HG03095 (cell line): ENCODE measurements at regions not wholly inside any gene's neighbourhood (a gene's known extent, or its start where the extent isn't known, plus 50 kb on each side); places are given as distances from the start of the nearest gene placed in this dataset.

ENCODE experiments used
- ATAC-seq: cut with Tn5 transposase; IDR thresholded peaks from one replicate; pipeline ENCODE4 v1.9.1; 2021; ENCODE audit warnings: moderate library complexity; ENCODE audit not compliant: unreplicated experiment

DNA sequence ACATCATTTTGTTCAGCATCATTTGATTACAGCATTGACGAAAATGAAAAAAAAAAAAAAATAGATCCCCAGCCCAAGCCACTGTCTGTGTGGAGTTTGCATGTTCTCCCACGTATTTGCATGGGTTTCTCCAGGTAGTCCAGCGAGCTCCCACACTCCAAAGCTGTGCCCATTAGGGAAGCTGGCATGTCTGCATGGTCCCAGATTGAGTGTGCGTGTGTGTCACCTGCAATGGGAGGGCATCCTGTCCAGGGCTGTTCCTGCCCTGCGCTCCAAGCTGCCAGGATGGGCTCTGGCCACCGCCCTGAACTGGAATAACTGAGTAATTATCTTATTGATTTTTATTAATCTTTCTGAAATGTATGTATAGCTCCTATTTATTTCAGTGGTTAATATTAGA is 88.6 kb downstream of the KLF12 start:
- ATAC-seq, result no peak

DNA sequence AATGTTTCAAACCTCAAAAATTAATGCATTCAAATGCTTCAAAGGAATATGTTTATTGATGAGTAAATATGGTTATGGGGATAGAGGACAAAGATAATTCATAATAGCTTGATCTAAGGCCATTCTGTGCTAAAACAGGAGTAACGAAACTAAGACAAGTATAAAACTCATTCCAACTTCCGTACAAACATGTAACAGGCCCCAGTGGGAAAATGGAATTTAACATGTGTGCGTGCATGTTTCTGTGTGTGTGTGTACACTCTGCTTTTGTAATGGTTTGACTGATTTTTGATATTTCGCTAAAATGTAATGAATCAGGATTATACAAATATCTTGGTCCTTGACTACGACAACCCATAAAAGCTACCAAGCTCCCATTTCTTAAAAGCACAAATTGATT is 91.0 kb downstream of the KLF12 start:
- ATAC-seq, result no peak

DNA sequence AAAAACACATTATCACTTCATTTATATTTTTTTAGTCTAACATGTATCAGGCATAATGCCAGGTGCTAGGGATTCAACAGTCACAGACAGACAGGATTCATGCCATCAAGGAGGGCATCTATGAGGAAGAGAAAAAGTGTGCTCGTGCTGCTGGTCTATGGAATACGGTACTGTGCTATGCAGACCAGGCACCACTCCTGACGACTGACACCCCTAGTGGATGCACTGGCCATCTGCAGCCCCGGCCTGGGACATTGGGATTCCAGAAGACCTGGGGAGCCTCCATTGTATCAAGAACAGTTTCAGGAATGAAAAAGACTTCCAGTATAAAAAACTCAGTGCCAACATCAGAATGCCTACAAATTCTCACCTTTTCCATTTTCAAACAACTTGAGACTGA is 94.0 kb downstream of the KLF12 start:
- ATAC-seq, result peak; percentile 88

DNA sequence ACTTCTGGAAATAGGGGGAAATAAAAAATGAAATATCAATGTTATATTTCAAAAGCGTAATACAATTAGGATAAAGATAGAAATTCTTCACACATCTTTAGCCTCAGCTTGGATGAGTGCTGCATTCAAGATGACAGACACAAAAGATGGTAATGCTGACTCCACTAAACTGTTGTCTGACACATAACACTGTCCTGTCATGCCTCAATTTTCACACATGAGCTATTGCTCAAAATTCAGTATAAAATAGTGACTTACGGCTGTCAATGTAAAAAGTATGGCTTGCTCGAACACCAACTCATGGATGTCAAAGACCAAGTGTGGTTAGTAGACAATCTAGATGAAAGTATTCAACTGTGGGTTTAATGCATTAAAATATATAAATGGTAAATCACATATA is 94.5 kb downstream of the KLF12 start:
- ATAC-seq, result no peak

DNA sequence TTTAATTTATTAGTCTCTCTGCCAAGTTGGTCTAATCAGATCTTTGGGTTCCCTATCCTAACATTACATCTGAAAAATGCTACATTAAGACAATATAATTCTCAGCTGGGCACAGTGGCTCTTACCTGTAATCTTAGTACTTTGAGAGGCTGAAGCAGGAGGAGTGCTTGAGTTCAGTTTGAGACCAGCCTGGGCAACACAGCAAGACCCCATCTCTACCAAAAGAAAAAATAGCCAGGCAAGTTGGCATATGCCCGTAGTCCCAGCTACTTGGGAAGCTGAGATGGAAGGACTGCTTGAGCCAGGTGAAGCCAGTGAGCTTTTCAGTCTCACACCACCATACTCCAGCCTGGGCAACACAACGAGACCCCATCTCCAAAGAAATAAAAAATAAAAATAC is 95.0 kb downstream of the KLF12 start:
- no peak for ATAC-seq

DNA sequence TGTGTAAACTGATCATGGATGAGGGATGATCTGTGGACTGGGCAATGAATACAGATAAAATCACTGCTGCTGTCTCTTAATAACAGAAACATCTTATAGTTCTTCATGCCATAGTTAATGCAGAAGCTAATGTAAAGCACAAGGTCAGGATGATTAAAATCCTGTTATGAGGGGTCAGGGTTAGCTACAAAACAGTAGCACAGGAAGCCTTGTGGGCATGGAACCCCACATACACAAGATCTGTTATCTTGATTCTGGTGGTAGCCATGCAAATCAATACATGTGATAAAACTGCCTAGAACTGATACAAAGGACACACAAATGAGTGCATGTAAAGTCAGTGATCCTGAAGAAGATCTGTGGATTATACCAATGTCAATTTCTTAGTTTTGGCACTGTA is 96.4 kb downstream of the KLF12 start:
- ATAC-seq, result no peak

DNA sequence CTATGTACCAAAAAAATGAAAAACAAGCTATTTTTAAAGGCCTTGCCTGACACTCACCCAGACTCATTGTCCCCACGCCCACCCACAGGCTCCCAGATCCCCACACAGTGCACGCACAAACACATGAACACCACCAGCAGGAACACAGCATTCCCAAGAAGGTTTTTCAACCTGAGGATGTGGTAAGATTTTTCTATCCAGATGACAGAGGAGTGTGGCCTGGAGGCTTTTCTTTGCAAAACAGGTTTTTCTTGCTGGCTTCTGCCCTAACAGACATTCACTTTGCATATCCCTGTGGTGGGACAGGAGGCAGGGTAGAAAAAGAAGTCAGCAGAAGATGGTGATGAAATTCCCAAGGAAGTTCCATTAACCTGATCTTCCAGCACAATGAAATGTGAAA is 97.8 kb downstream of the KLF12 start:
- no peak for ATAC-seq

DNA sequence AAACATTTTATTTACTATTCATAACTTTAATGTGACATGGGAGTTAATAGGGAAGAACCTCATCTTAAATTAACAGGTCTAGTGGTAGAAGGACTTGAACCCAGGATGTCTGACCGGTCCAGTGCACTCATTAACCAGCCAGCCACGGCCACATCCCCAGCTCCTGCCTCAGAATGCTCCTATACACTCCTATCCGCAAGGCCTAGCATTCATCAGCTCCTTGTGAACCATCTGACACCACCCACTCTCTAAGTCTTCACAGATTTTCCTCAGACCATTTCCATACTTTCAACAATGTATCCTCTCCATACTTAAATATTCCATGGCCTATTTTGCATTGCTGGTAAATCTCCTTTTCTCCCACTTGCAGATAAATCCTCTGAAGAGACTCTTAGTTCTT is 98.3 kb downstream of the KLF12 start:
- ATAC-seq, result no peak

DNA sequence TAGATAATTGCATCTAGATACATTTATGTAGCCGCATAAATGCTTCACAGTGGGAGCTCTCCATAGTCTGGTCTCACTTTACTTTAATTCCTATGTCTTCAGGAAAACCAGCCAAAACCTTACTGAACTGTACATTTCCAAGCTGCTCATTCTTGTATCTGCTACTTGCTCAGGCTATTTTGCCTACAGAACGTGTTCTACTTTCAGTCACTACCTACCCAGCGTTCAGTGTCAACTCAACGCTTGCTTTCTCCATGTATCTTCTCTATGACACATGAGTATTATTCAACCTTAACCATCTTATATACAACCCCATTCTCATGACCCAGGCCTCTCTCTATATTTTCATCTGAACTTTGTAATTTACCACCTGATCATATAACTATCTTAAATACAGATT is 101.9 kb downstream of the KLF12 start:
- ATAC-seq, result no peak

DNA sequence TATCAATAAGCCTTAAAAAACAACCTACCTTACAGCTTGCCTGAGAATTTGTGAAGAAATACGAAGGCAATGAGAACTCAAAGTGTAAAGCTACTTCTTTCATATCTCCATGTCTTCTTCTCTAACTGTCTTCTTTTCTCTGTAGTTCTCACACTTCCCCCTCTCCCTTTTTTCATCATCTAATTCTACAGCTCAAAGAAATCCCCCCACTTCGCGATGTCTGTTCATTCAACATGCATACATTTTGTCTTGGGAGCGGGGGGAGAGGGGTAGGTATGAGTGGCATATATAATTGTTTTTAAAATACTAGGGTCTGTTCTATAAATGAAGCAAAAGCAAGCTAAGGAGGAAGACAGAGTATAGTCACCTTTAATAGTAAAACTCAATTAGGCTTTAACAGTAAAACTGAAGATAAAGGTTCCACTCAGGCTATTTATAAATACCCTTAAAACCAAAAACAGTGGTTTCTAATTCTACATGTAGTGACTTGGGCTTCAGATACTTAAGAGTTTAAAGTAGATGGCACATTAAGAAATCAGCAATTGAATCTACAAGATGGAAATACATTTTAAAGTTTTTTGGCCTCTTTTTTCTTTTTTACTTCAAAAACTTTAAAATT is 106.9 kb downstream of the KLF12 start:
- peak; percentile 47 for ATAC-seq

DNA sequence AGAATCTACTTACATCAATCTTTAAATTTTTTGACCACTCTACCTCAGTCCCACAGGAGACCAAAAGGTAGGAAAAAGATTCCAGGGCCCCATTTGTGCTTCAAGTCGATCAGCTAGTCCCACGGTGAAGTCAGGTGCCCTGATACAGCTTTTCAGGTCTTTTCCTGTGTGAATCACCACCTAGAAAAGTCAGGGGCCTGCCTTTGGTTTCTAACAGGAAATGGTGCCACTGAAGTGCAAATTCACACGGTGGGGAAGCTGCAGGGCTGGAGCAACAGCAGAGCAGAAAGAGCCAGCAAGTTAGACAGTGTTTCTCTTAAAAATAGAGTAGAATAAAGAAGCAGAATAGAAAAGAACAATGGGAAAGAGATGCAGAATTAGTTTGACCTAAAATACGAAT is 107.5 kb downstream of the KLF12 start:
- peak; percentile 77 for ATAC-seq

DNA sequence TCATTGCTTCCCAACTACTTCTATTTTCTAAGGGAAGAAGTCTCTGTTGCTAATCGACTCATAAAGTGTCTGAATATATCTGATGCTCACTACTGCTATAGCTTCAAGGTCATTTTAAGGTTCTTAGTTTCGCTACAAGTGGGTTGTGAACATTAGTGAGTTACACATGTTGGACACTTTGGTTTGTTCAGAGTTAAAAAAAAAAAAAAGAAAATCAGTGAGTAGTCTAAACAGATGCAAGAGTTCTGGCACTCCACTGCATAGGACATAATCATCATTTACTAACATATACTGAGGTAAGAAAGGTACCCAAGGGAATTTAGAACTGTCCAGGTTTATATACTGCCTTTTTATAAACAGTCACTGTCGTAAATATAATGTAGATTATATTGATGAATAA is 108.8 kb downstream of the KLF12 start:
- no peak for ATAC-seq

DNA sequence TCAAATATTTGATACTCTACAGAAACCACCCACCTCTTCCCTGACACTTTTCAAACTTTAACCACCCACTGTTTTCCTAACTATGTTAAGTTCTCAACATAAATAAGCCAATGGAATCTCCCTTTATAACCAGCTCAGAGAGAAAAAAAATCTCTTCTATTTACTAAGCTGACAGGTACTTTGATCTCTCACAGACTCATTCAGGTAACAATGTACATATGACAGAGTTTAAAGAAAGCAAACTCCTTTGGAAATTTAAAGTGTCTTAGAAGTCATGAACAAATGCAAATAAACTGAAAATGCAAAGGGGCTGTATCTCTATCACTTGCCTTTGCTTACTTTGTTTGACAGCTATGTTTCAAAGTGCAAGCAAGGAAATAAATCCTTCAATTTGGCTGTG is 109.3 kb downstream of the KLF12 start:
- ATAC-seq, result no peak

DNA sequence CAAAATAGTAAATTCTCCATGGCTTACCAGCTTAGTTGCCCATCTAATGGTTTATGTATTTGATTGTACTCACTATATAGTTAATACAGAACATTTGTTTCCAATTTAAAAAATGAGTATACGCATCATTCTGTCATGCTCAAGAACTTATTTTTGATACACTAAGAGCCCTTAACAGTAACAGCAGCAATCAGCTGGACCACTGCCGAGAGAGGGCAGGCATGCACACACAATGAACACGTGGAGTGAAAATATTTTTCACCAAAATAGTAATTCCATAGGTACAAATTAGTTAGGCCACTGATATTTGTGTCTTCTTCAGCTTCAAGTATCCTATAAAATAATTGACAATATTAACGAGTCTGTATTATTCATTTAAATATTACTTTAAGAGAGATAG is 109.9 kb downstream of the KLF12 start:
- no peak for ATAC-seq

DNA sequence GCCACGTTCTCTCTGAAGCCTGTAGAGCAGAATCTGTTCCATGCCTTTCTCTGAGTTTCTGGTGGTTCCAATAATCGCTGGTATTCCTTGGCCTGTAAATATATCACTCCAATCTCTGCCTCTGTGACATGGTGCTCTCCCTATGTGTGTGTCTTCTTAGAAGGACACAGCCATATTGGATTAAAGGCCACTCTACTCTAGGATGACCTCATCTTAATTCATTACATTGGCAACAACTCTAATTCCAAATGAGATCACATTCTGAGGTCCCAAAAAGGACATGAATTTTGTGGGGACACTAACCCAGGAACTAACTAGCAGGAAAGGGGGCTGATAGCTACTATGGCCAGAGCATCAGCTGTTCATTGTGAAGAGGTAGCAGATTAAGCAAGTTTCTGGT is 110.7 kb downstream of the KLF12 start:
- ATAC-seq, result no peak

DNA sequence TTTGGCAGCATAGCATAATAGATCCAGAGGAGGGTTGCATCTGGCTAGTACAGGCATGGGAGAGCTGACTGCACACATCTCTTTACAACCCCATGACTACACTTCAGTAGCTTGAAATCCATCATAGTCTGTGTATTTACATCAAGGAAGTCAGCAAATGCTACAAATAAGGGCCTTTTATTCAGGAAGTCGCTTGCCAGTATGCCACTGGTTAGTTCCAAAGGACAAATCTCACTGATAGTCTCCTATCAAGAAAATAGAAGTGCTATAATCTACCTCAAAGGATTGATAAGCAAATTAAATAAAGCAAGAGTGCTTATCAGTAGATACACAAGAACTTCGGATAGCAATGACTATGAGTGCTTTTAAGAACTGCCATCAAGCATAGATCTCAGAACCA is 112.7 kb downstream of the KLF12 start:
- ATAC-seq, result no peak

DNA sequence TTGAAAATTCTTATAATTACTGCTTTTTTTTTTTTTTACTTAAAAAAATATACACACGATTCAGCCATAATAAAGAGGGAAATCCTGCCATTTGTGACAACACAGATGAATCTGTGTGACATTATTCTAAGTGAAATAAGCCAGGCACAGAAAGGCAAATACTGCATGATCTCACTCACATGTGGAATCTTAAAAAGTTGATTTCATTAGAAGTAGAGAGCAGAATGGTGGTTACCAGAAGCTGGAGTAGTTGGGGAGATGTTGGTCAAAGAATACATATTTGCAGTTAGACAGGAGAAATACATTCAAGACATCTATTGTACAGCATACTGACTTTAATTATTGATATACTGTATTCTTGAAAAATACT is 116.2 kb downstream of the KLF12 start:
- ATAC-seq, result no peak

DNA sequence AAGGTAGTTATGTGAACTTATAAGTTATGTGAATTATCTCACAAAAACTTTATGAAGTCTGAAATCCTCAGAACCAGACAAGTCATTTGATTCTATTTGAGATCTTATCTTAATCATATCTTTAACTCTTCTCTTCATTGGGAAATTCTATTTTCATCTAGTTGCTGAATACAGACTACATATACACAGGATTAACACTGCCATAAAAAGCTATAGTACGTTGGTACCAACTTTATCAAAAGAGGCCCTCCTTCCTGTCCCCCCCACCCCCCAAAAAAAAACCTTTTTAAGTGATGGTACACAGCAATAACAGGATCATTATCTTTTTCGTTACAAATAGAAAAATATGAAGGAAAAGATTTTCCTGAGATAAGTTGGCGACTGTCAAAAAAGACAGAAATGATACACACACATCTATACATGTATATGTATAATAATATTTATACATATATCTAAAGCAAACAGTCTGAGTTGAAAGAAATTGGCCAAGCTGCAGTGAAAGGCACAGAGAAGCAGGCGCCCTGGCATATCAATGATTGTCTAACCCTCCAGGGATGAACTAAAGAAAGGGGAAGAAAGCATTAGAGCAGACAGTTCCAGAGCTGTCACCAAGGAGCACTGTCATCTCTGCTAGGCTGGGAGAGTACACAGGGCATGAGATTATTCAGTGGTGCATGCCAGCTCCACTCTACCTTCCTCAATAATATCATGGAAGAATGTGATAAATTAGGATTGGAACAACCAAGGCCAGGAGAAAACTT is 116.7 kb downstream of the KLF12 start:
- ATAC-seq, result no peak

DNA sequence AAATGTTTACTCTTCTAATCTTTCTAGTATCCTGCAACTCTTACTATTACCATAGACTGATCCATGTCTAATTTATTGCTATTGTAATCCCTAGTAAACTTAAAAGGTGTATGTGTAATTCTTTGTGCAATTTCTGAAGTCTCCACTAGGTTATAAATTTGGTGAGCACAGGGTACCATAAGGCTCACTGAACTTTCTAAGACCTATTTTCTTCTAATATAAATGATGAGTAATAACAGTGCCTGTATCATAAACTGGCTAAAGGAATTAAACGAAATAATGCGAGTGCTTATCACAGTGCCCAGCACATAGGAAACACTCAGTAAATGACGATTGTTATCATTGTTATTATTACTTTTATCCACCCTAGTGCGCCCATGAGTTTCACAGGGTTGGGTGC is 119.1 kb downstream of the KLF12 start:
- ATAC-seq, result no peak

DNA sequence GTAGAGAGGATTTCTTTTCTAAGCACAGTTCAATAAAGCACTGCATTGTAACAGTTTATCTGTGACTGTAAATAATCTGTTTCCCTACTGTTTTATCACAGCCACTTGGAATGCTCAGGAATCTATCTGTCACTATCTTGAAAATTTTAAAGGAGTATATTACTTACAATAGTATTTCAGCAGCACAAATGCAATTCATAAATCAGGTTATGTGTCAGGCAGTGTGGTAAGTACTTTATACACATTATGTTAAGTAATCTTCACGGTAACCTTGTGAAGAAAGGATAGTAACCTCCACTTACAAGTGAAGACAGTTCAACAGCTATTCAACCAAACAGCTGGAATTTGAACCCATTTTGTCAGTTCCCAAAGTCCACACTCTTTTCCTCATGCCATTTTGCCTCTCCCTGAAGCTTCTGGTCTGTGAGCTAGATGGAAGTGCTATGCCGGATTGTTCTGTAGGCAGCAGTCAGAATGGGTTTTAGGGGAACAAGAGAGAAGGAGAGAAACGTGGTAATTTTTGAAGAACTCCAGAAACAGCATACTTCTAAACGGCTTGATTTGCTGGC is 125.0 kb downstream of the KLF12 start:
- ATAC-seq, result no peak

DNA sequence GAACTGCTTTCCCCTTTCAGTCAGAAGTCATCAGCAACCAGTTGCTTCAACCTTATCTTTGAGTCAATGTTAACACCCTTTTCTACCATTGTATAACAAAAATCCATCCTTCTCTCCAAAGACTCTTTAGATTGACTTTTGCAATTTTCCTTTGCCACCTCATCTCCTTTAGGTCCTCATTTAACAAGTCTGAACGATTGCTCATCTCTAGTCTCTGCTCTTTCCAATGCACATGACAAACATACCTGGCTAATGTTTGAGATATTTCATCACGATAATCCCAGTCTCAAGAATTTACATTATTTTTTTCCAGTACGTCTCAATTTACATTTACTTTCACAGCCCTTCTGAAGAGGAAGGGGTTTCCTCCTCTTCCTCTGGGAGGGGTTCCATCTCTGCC is 127.5 kb downstream of the KLF12 start:
- no peak for ATAC-seq

DNA sequence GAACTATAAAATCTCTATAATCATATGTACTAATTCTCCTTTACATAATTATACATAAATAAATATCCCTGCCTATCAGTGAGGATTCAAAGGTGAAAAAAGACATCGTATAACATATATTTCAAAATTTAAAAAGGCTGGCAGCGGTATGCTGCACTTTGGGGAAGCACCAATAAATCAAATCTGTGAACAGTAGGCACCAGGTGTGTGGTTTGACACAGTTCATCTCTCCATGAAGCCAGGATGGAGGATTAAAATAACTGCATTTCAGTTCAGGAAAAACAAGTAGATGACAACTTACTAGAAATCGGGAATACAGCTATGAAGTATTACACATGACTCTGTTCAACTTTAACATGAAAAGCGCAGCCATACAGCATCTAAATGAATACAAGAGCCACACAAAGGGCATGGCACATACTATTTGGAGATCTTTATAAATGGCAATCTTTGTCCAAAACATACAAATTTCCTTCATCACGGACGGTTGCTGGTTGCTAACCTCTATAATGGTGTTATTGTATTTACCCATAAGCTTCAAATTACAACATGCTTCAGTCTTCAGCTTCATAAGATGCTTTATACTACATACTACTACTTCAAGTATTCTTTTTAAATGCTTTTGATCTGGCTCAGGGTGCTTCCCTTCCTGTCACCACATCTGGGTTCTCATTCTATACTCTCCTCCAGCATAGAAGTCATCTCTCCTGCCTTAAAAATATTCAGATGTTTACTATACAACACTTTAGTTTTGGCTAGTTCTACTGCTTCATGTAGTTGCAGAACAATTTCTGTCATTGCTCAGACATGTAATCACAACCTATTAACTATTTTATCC is 128.7 kb downstream of the KLF12 start:
- no peak for ATAC-seq
